Stomach (tissue), 8 donors: ENCODE measurements at regions not wholly inside any gene's neighbourhood (a gene's known extent, or its start where the extent isn't known, plus 50 kb on each side); places are given as distances from the start of the nearest gene placed in this dataset.
"Not testable (repeated sequence)": the region's sequence is repeated elsewhere in the genome, so short reads cannot be mapped to it uniquely, and the experiment has no call there.

Experiments used
- DNase-seq, 2 donors: peaks; one replicate each; pipeline versions ENCODE4 v3.0.0 to v3.0.0-alpha.2; 2013 to 2019
- H3K27ac ChIP-seq, 5 donors: fragments of 200-600 bp in 4 of 5; sonication (generic) in 4 of 5; one replicate each; pipeline ENCODE4 v1.5.1; 2013 to 2019; ENCODE audit warnings: mild to moderate bottlenecking in 1 of 5, moderate library complexity in 1 of 5
- H3K27me3 ChIP-seq, 3 donors: fragments of 200-600 bp; sonication (generic); one replicate each; pipeline ENCODE4 v1.5.1; 2017 to 2019; ENCODE audit warnings: mixed run types in 1 of 3
- H3K36me3 ChIP-seq, 4 donors: fragments of 200-600 bp; sonication (generic); 1 replicate in 3 of 4; 2 replicates in 1 of 4; pipeline ENCODE4 v1.5.1; 2016 to 2019
- H3K4me1 ChIP-seq, 4 donors: fragments of 200-600 bp; sonication (generic); one replicate each; pipeline ENCODE4 v1.5.1; 2016 to 2019
- H3K4me3 ChIP-seq, 4 donors: fragments of 200-600 bp; sonication (generic) in 3 of 4; one replicate each; pipeline ENCODE4 v1.5.1; 2016 to 2019; ENCODE audit warnings: mild to moderate bottlenecking in 1 of 4
- H3K9me3 ChIP-seq, 4 donors: fragments of 200-600 bp; sonication (generic); one replicate each; pipeline ENCODE4 v1.5.1; 2016 to 2019
- CTCF ChIP-seq, 7 experiments: fragments of 450-650 bp in 4 of 7; fragments of 200-600 bp in 3 of 7; sonication (generic) in 3 of 7; IDR thresholded peaks; one replicate each; pipeline ENCODE4 v1.5.1; 2016 to 2019; ENCODE audit warnings: antibody characterized with exemption in 7 of 7, control low read depth in 2 of 7, mild to moderate bottlenecking in 1 of 7
- EP300 ChIP-seq: sonication (generic); formaldehyde crosslinking; IDR thresholded peaks from one replicate; pipeline ENCODE4 v1.6.1; 2017; ENCODE audit warnings: antibody characterized with exemption
- POLR2A ChIP-seq, 4 donors: fragments of 450-650 bp; IDR thresholded peaks; one replicate each; pipeline ENCODE4 v1.6.1; 2016; ENCODE audit warnings: antibody characterized with exemption in 4 of 4, control low read depth in 2 of 4, mild to moderate bottlenecking in 1 of 4, moderate library complexity in 1 of 4
- POLR2AphosphoS5 ChIP-seq, 3 donors: sonication (generic); formaldehyde crosslinking; IDR thresholded peaks; one replicate each; pipeline ENCODE4 v1.6.1; 2016; ENCODE audit warnings: antibody characterized with exemption in 3 of 3
- WGBS, 5 donors: extraction: QIAGEN DNeasy Blood & Tissue Kit in 3 of 5; methylation state at CpG; one replicate each; pipeline versions ENCODE4 v1.1.5 to v1.1.7; 2013 to 2018; 5-methylcytosine and 5-hydroxymethylcytosine counted together
- intact Hi-C: fragments of 100-400 bp; cut with DNase I; formaldehyde crosslinking; loops from one replicate; pipeline ENCODE4 v1.15.1; 2023; ENCODE audit warnings: low total_unique reads
- donor health status: healthy with polysubstance abuse.
- donor health status: Bipolar disorder and iron deficiency.
- donor health status: healthy.

DNA sequence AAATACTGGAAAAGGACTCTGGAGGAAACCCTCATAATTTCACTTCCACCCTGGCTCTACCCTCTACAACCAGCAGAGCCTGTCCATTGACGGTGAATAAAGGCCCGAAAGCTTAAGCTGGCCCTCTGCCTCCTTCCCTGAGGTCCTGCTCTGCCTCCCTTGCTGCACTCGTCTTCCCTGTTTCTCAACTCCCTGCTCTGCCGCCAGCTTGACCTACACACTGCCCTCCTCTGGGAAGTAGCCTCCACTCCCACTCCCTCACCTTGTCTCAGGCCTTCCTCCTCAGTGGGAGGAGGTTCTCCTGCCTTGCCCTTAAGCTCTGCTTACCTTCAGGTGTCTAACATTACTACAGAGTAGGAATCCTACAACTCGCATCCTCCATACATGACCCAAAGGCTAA lies 608.6 kb upstream of the NR3C2 start:
- Histone ChIP-seq H3K4me3 (no peak overlapping the region), H3K27ac (no peak overlapping the region), H3K36me3 (no peaks in the 10 kb centered on the region), H3K4me1 (no peaks in the 10 kb centered on the region), H3K9me3 (no peaks in the 10 kb centered on the region), H3K27me3 (no peaks in the 10 kb centered on the region)
- WGBS, 5 donors: 85 to 94% (median 90%) methylated on average over 5 of the region's 5 CpGs
- intact Hi-C loops: no loop called here
- no peak for DNase-seq
- no peak for TF ChIP-seq POLR2AphosphoS5 (IDR thresholded peaks at IDR 0.05)
- no peak for TF ChIP-seq POLR2A (IDR thresholded peaks at IDR 0.05)
- no peak for TF ChIP-seq CTCF (IDR thresholded peaks at IDR 0.05)
- no peak for TF ChIP-seq EP300

GRCh38 chr4:149048451-149049143 lies 606.4 kb upstream of the NR3C2 start:
- no peaks in the 10 kb centered on the region for H3K4me1 ChIP-seq
- intact Hi-C loops: no loop called here
- H3K27ac ChIP-seq: no peak overlapping the region
- 79 to 87% (median 85%) methylated on average over 3 of the region's 3 CpGs for WGBS, 5 donors
- TF ChIP-seq POLR2A (IDR thresholded peaks at IDR 0.05): no peak
- no peak for TF ChIP-seq CTCF (IDR thresholded peaks at IDR 0.05)
- TF ChIP-seq EP300: no peak
- no peak for TF ChIP-seq POLR2AphosphoS5 (IDR thresholded peaks at IDR 0.05)
- no peaks in the 10 kb centered on the region for H3K9me3 ChIP-seq
- no peaks in the 10 kb centered on the region for H3K36me3 ChIP-seq
- DNase-seq: no peak
- H3K27me3 ChIP-seq: no peaks in the 10 kb centered on the region
- H3K4me3 ChIP-seq: no peak overlapping the region

- WGBS, 5 donors: 89 to 97% (median 94%) methylated on average over 2 of the region's 2 CpGs
- intact Hi-C loops: no loop called here
- no peak for DNase-seq
Observed at GRCh38 chr4:149047368-149047767, 605.2 kb upstream of the NR3C2 start.

DNA sequence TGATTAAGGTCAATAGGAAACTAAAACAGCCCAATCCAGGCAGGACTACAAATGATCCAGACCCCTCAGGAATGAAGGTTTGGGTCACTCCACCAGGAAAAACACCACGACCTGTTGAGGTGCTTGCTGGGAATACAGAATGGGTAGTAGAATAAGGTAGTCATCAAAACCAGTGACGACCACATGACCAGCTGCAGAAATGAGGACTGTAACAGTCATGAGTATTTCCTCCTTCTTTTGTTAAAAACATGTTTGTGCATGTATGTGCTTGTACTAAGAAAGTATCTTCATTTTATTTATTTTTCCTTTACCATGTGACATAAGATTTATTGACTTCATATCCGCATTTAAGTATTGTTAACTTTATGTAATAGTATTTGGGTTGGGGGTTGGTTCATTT lies 603.5 kb upstream of the NR3C2 start:
- TF ChIP-seq EP300 (no peak), POLR2AphosphoS5 (IDR thresholded peaks at IDR 0.05) (no peak), POLR2A (IDR thresholded peaks at IDR 0.05) (no peak), CTCF (IDR thresholded peaks at IDR 0.05) (no peak)
- H3K36me3 ChIP-seq: no peaks in the 10 kb centered on the region
- no peaks in the 10 kb centered on the region for H3K4me1 ChIP-seq
- intact Hi-C loops: no loop called here
- DNase-seq: no peak
- 74 to 83% (median 78%) methylated on average over 3 of the region's 3 CpGs for WGBS, 5 donors
- H3K9me3 ChIP-seq: peaks cover 0 to under 1% (median under 1%) of the 10 kb centered on the region in 4 donors
- H3K27me3 ChIP-seq: no peaks in the 10 kb centered on the region
- H3K4me3 ChIP-seq: no peak overlapping the region
- H3K27ac ChIP-seq: no peak overlapping the region

More at GRCh38 chr4:149047368-149047767, 605.2 kb upstream of the NR3C2 start:
- no peaks in the 10 kb centered on the region for H3K4me1 ChIP-seq
- H3K36me3 ChIP-seq: no peaks in the 10 kb centered on the region
- no peaks in the 10 kb centered on the region for H3K27me3 ChIP-seq
- no peak for TF ChIP-seq EP300
- TF ChIP-seq POLR2A (IDR thresholded peaks at IDR 0.05): no peak
- no peak for TF ChIP-seq CTCF (IDR thresholded peaks at IDR 0.05)
- TF ChIP-seq POLR2AphosphoS5 (IDR thresholded peaks at IDR 0.05): no peak
- no peak overlapping the region for H3K4me3 ChIP-seq
- H3K9me3 ChIP-seq: no peaks in the 10 kb centered on the region
- H3K27ac ChIP-seq: no peak overlapping the region

GRCh38 chr4:149039786-149040185 lies 597.6 kb upstream of the NR3C2 start:
- not testable (repeated sequence) for H3K4me3 ChIP-seq

More at GRCh38 chr4:149039786-149040185, 597.6 kb upstream of the NR3C2 start:
- H3K36me3 ChIP-seq, H3K27ac ChIP-seq, DNase-seq, H3K4me1 ChIP-seq, intact Hi-C loops, H3K27me3 ChIP-seq: not testable (repeated sequence)
- WGBS, 5 donors: 88 to 100% (median 93%) methylated on average over 2 of the region's 2 CpGs
- H3K9me3 ChIP-seq: peaks cover 0 to 12% (median 8%) of the 10 kb centered on the region in 4 donors
